HG03439 (cell line): ENCODE measurements at regions not wholly inside any gene's neighbourhood (a gene's known extent, or its start where the extent isn't known, plus 50 kb on each side); places are given as distances from the start of the nearest gene placed in this dataset.
"Not testable (repeated sequence)": the region's sequence is repeated elsewhere in the genome, so short reads cannot be mapped to it uniquely, and the experiment has no call there.

Experiments used
- ATAC-seq: cut with Tn5 transposase; IDR thresholded peaks from one replicate; pipeline ENCODE4 v1.9.1; 2021; ENCODE audit warnings: mild to moderate bottlenecking, moderate library complexity; ENCODE audit not compliant: unreplicated experiment

GRCh38 chr5:166282939-166283338 lies 2008.5 kb upstream of the WWC1 start:
- no peak for ATAC-seq

GRCh38 chr5:166285361-166285760 lies 2006.1 kb upstream of the WWC1 start:
- no peak for ATAC-seq

GRCh38 chr5:166286832-166287231 lies 2004.6 kb upstream of the WWC1 start:
- ATAC-seq, result no peak

- ATAC-seq, result no peak
Measured at GRCh38 chr5:166287866-166288265, 2003.6 kb upstream of the WWC1 start.

GRCh38 chr5:166291800-166292199 lies 1999.6 kb upstream of the WWC1 start:
- not testable (repeated sequence) for ATAC-seq

- ATAC-seq, result no peak
Measured at GRCh38 chr5:166293892-166294291, 1997.6 kb upstream of the WWC1 start.

- no peak for ATAC-seq
Measured at GRCh38 chr5:166302166-166302565, 1989.3 kb upstream of the WWC1 start.

- ATAC-seq, result no peak
Measured at GRCh38 chr5:166317425-166317824, 1974.0 kb upstream of the WWC1 start.

GRCh38 chr5:166320920-166321480 lies 1970.4 kb upstream of the WWC1 start:
- ATAC-seq, result no peak

GRCh38 chr5:166324372-166324771 lies 1967.1 kb upstream of the WWC1 start:
- ATAC-seq, result no peak

GRCh38 chr5:166329149-166329800 lies 1962.2 kb upstream of the WWC1 start:
- ATAC-seq, result no peak

GRCh38 chr5:166330036-166330435 lies 1961.4 kb upstream of the WWC1 start:
- ATAC-seq, result no peak

GRCh38 chr5:166331521-166331920 lies 1959.9 kb upstream of the WWC1 start:
- no peak for ATAC-seq

- ATAC-seq, result no peak
Measured at GRCh38 chr5:166338801-166339200, 1952.6 kb upstream of the WWC1 start.

GRCh38 chr5:166340039-166340438 lies 1951.4 kb upstream of the WWC1 start:
- ATAC-seq, result no peak

GRCh38 chr5:166341740-166342337 lies 1949.6 kb upstream of the WWC1 start:
- ATAC-seq, result no peak

GRCh38 chr5:166342402-166342801 lies 1949.0 kb upstream of the WWC1 start:
- ATAC-seq, result no peak

GRCh38 chr5:166346726-166347374 lies 1944.6 kb upstream of the WWC1 start:
- no peak for ATAC-seq

- ATAC-seq, result no peak
Measured at GRCh38 chr5:166349046-166349445, 1942.4 kb upstream of the WWC1 start.

GRCh38 chr5:166353580-166353979 lies 1937.9 kb upstream of the WWC1 start:
- ATAC-seq, result no peak

- ATAC-seq, result no peak
Measured at GRCh38 chr5:166354332-166354731, 1937.1 kb upstream of the WWC1 start.

- ATAC-seq, result no peak
Measured at GRCh38 chr5:166356096-166356495, 1935.3 kb upstream of the WWC1 start.
